Colon (tissue), 2 donors: ENCODE measurements at regions not wholly inside any gene's neighbourhood (a gene's known extent, or its start where the extent isn't known, plus 50 kb on each side); places are given as distances from the start of the nearest gene placed in this dataset.

ENCODE experiments used
- FAIRE-seq: peaks from 2 replicates; lab custom pipeline; 2012; peaks lifted over from hg19 to GRCh38; lab: Jason Lieb, UNC
- donor health status: control.
- donor health status: control.

DNA sequence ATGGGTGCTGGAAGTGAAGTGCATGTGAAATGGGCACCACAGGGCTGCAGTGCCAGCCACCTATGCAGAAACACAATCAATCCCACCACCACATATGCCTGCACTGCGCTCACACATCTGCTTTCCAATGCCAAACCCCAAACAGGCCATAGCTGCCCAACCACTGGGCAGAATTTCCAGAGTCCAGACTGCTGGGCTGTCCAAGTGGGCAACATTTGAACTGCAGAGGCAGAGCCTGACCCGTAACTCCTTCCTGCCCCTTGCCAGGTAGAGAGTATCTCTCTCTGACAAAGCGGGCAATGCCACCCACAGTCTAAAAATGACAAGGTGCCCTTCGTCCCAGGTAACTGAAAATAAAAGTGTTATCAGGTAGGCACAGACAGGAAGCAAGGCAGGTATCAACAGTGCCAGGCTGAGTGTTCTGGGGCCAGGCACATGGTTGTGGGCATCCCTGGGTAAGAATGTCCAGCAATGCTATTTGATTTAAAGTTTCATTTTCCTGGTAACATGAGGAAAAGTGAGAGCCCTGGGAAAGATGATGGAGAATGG lies 79.5 kb downstream of the FOXA2 start:
- FAIRE-seq = no peak

DNA sequence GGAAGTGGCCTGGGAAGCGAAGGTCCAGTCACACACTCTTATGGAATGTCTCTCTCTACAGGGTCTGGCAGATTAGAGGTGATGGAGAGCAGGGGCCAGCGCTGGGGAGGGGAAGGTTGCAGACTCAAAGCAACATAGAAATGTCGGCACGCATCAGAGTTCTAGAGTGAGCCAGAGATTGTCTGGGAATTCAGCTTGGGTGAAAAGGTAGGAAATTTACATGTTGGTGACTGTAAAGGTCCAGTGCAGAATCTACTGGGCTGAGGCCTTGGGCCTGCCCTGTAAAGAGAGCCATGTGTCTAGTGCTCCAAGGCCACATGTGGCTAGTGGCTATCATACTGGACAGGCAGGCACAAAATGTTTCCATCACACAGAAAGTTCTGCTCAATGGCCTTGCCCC lies 80.8 kb downstream of the FOXA2 start:
- FAIRE-seq = no peak

DNA sequence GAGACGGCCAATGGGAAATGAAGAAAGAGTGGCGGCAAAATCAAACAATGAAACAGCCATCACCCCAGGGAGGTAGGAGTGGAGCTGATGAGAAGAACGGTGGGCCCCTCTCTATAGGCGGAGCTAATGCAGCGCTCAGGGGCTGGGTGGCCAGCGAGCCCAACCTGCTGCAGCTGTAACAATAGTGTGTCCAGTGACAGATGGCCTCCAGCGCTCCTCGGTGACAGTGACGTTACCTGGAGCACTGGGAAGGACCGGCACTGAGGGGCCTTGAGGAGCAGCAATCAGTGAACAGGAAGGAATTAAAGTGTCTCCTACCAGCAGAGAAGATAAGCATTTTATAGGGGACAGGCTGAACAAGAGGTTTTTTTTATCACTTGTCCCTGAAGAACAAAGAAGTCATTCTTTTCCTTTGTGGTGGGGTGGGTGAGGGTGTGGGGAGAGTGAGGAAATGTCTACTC lies 81.6 kb downstream of the FOXA2 start:
- FAIRE-seq = no peak

DNA sequence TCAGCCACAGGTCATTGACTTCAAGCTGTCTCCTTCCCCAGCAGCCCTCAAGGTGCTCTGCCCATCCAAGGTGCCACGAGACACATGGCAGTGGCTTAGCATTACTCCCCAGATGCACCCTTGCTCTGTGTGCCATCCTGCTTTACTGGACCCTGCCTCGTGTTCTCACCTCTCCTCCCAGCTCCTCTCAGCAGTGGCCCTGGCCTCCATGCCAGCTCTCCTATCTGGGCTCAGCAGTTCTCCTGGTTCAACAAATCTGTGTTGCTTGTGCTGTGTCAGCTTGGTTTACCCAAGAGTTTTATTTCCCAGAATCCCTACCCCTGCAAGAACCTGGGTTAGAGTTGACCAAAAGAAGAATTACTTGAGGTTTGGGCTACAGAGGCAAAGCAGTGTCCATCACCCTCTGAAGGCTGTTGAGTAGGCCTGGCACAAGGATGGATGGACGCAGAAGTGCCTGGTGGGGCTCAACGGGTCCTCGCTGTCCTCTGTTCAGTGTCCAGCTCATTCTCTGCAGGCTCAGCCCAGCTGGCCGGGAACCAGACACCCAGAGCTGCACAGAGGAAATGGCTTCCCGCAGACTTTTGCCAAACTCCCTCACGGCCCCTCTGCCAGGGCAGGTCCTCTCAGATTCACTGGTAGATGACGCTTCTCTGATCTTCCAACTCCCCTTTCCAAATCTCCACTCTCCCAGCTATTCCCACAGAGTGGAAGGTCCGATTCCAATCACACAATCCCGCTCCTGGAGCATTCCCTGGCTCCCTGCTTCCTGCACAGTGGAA lies 82.6 kb downstream of the FOXA2 start:
- FAIRE-seq = no peak

DNA sequence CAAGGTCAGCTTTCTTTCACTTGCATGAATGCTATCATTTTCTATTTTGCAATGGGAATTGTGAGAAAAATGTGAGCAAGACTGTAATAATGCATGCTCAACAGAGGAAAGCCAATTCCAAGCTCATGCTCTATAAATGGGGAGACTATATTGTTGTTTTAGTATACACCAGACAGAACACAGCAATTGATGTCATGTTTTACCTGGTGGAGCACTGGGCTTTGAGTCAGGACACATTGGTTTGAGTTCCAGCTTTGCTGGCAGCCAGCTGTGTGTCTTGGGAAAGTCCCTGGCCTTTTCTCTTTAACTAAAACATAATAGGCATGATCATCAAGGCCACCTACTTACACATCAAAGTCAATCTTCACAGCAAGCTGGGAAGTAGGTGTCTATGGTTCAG lies 83.3 kb downstream of the FOXA2 start:
- FAIRE-seq = no peak

DNA sequence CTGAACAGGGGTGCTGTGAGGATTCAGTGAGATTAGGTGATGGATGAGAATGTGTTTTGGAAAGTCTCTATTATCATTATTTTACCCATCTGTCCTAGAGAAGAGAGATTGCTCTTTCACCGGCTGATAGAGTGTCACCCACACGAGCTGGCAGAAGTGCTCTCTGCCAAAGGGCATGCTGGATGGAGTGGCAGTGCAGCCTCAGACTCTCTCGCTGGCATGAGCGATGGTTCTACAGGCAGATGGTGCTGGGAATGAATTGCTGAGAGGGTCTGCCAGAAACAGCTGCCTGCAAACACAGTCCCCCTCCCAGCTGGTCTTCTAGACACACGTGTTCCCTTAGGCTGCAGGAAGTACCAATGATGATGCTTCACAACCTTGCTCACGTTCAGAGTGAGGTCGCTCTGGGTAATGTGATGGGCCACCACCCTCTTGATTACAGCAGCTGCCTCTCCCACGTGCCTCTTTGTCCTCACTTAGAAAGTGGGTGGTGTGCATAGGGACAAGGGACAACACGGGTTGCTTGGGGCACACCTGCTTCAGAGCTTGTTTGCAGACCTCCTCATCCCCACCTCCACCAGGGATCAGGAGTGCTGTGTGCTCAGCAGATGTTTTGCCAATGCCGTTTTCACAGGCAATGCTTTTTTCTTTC lies 84.7 kb downstream of the FOXA2 start:
- FAIRE-seq = no peak

DNA sequence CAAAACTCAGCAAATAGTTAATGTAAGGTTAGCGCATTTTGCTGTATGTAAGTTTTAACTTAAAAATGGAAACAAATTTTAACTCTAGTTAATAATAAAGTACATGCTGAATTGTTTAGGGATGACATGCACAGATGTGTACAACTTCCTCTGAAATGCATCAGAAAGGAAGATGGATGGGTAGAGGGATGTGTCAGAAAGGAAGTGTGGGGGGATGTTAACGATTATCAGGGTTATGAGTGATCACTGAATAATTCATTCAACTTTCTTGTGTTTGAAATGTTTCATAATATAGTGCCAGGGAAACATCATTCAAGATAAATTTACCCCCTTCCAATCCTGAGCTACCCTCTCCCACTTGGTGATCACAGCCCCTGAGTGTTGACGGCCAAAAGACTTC lies 87.6 kb downstream of the FOXA2 start:
- no peak for FAIRE-seq

DNA sequence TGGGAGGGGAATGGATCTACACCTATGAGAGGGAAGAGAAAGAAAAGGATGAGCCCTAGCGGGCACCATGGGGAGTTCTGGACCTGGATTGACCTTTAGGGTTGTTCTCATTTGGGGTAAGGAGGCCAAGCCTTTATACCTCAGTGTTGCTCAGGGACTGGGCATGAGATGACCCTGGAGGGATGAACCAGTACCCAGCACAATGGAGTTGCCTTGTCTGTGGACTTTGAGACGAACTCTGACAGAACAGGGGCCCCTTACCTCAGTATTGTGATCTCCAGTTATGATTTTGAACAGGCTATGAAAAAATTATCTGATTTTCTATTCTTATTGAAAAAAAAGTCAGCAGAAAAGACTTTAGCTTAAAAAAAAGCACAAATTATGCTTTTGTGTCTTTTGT lies 88.6 kb downstream of the FOXA2 start:
- FAIRE-seq = no peak

DNA sequence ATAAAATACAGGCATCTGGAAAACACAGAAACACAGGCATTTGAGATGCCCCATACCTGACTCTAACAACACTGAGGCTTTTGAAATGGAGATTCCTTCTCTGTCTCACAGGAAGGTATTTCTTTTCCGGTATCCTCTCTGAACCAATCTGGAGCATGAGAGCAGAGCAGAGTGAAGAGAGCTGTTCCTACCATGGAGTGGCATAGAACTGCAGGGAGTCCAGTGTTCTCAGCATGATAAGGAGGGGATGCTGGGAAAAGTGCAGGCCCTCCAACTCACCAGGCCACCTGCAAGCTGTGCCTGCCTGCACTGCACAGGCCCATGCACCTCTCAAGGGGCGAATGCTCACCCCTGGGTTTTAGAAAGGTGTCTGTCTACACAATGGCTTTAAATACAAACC lies 89.2 kb downstream of the FOXA2 start:
- FAIRE-seq = no peak

DNA sequence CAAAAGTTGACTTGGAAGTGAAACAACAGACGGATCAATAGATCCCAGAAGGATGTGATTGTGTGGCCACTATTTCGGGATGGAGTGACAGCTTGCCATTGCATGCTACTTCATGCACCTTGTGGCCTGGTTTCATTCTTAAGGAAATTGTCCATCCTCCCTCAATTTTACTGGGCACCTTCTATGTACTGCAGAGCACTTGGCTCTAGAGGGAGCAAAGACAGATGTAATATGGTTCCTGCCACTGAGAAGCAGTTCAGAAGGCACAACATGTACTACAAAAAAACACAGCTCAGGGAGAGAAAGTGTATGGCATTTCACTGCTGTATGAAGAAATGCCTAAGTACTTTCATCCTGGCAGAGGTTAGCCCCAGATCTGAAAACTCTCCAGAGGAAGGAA lies 91.9 kb downstream of the FOXA2 start:
- FAIRE-seq = no peak

DNA sequence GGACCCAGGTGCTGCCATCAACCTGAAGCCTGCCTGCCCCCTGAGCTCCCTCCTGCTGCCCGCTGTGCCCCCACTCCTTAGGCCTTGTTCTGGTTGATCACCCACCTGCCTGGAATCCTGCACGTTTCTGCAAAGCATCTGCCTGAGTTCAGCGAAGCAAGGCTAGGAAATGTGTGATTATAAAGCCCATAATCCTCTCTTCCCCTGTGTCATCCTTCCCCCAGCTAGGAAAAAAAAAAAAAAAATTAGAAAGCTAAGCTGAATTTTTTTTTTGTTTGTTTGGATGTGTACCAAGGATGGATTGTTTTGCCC lies 93.2 kb downstream of the FOXA2 start:
- no peak for FAIRE-seq

DNA sequence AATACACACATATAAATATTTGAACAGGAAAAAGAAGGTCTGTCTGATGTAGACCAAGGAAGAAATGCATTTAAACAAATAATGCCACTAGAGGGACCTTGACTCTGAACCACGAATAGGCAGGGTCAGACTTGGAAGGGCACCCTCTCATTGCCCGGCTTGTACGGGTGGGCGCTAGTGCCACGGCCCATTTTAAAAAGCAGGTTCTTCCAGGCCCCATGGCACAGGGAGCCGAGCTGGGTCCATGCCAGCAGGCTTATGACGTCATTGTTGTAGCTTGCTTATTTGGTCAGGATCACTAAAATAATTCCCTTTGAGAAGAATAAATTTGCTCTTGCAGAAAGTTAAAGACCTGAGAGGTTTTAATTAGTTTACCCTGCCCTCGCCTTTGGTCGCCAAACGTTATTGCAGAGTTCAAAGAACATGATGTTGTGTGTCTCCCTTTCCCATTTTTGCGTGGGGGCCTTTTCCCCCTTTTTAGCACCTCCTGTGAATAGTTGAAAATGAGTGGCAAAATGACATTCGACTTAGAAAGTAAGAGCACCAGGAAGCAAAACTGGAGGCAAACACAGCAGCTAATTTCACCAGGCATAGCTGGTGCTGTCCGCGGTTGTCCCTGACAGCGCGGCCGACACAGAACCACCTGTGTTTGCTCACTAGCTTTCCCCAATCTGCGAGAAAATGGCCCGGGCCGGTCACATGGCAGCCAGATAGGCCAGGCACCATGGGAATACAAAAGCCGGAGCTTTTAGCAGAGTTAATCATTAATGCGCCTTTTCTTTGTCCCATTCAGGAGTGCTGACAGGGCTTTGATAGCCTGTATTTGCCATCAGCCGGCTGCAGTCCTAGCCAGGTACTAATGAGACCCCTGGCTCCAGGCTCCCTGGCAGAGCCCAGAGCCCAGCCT lies 93.8 kb downstream of the FOXA2 start:
- FAIRE-seq = no peak

DNA sequence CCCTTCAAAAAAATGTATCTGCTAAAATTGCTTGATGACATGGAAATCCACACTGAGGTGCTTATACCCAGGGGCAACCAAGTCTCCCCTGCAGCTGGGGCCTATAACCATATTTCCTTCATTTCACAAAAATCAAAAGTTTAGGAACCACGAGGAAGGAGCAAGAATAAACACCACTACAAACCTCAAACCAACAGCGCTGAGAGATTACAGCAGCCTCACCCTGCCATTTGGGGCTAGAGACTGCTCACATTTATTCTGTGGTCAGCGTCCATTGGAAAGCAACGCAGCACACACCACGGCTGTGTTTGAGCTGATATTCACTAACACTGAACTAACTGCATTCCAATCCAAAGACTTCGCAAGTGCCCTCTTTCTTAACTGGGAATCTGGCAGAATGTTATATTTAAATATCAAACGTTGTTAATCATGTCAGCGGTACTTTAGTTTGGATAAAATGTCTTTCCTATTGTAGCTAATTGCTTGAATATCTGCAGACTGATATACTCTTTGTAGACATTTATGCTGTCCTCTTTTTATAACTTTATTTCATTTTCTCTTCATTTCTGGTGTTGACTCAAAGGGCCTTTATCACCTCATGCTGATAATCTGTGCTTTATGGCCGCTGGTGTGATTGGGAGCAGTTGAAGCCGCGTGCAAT lies 94.6 kb downstream of the FOXA2 start:
- no peak for FAIRE-seq

DNA sequence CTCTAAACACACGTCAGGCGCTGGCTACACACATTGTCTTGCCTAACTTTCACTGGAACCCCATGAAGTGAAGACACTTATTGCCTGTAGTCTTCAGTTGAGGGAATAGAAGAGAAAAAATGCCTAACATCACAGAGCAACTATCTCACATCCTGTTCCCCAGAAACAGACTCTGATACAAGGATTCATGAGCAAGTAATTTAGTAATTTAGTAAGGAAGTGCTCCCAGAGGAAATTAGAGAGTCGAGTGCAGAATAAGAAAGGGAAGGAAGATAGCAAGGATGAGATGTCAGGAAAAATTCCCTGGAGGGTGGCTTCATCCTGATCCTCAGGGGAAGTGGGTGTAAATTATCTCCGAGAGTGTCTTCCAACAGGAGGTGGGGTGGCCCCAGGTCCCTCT lies 104.0 kb downstream of the FOXA2 start:
- no peak for FAIRE-seq

DNA sequence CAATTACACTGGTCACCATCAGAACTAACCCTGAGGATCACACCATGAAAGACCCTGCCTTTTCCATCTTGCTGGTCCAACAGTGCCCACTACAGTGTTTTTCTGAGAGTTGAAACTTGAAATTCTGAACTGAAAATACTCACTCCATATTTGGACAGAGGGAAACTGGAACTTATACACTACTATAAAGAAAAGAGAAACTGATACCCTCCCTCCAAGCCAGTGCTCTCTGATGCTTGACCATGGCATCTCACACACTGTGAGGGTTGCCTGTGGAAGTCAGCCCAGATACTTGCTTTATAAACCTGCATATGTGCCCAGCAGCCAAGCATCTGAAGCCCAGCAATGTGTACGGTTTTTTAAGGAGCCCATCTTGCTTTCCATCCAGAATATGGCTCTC lies 108.7 kb downstream of the FOXA2 start:
- FAIRE-seq = no peak

DNA sequence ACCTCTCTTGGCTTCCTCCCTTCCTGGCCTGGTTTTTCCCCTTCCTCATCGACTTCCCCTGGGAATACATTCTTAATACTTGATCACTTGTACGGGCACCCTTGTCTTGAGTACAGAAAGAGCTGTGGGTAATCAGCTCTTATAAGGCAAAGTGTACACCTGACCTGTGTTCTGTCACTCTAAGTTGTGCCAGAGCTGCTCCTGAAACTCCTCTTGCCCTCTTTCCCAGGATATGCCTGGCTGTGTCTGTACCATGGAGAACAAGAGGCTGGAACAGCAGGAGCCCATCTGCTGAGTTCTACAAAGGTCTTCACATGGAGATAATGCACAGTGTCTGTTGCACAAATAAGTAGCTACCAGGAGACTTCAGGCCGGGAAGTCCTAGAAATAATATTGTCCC lies 110.1 kb downstream of the FOXA2 start:
- FAIRE-seq = no peak

DNA sequence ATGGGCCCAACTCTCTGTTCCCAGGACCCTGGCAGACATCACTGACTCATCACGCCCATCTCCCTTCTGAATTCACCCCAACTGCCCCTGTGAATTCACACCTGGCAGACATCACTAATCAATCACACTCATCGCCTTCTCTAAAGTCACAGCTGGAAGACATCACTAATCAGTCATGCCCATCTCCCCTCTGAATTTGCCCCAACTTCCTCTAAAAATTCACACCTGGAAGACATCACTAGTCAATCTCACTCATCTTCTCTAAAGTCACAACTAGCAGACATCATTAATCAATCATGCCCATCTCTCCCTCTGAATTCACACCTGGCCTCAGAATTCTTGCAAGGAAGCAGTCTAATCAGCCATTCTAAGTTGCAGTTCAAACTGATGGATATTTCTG lies 111.1 kb downstream of the FOXA2 start:
- no peak for FAIRE-seq

DNA sequence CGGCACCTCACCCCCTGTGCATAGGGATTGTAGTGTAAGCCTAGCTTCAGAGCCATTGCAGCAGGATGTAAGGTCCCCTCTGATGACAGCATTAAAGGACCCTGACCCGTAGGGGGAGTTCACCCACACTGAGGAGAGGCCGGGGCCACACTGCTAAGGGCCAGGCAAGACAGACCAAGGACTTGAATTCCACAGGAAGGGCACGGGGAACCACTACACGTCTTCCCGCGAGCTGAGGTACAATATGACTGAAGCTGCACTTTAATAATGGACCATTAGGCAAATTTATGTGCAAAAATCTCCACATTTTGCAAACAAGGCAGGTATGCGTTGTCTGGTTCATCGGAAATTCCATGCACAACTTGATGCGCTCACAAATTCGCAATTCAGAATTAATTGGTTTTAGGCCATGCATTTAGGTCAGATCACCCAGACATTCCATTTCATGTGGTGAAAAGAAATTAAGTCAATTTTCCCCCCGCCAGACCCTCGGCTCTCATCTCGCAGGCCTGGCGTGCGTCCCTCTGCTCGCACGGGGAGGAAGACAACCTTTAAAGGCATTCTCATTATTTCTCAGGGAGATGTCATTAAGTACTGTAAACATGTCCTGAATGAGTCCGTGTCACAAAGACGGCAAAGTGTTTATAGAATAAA lies 111.8 kb downstream of the FOXA2 start:
- FAIRE-seq = no peak

DNA sequence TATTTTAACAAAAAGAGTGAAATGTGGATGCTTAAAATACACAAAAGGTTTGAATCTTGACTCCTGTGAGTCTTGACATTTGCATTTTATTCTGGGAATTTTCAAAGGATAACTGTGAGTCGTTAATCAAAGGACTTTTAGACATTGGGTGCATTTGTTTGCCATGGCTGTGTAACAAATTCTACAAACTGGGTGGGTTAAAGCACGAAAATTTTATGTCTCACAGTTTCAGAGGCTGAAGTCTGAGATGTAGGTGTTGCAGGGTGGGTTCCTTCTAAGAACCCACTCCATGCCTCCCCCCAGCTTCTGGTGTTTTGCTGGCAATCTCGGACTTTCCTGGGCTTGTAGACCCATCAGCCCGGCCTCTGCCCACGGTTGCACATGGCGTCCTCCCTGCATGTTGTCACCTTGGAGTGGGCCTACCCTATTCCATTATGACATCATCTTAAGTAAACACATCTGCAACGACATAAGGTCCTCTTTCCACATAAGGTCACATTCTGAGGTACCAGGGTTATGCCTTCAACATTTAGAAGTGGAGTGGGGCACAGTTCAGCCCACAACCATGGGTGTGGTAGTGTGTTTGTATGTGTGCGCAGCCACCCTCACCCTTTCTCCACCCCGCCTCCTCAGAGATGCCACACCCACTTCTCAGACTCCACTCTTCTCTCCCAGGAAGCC lies 113.1 kb downstream of the FOXA2 start:
- FAIRE-seq = no peak

DNA sequence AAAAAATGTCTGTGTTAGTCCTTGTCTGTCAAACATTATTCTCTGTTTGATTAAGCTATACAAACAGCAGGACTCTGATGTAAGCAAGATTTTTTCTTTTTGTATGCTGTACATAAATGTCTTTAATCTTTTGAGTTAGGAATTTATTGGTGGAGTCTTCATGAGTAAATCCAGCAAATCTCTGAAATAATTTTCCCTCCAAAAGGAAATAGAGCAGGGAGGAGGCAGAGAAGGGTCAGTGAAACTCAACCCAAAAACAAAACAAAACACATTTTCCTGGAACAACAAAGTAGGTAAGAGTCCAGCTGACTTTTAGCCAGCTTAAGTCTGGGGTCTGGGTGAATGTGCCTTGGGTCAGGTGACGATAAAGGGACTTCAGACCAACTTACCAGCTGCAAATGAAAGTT lies 113.7 kb downstream of the FOXA2 start:
- no peak for FAIRE-seq
